ENCODE measurements at regions not wholly inside any gene's neighbourhood (a gene's known extent, or its start where the extent isn't known, plus 50 kb on each side); places are given as distances from the start of the nearest gene placed in this dataset.

GRCh38 chr3:30972449-30972848 is 78.0 kb upstream of the GADL1 start:
- no peak for TF ChIP-seq POLR2A (IDR thresholded peaks at IDR 0.05)
- TF ChIP-seq CTCF (IDR thresholded peaks at IDR 0.05), result no peak

Data from body of pancreas (tissue), 4 donors.